NT2/D1 (cell line): ENCODE measurements at regions not wholly inside any gene's neighbourhood (a gene's known extent, or its start where the extent isn't known, plus 50 kb on each side); places are given as distances from the start of the nearest gene placed in this dataset.

Experiments used
- DNase-seq: peaks from one replicate; pipeline ENCODE4 v3.0.0-alpha.2; 2011; ENCODE audit warnings: low read depth, low spot score
- H3K27me3 ChIP-seq: 2 replicates; pipeline ENCODE4 v1.6.0; 2011; ENCODE audit warnings: mild to moderate bottlenecking; ENCODE audit not compliant: insufficient read length, insufficient read depth
- H3K36me3 ChIP-seq: 2 replicates; pipeline ENCODE4 v1.6.1; 2011; ENCODE audit warnings: mild to moderate bottlenecking, low read length, mixed read lengths; ENCODE audit not compliant: insufficient read depth, insufficient read length
- H3K4me1 ChIP-seq: 2 replicates; pipeline ENCODE4 v1.5.1; 2011; ENCODE audit not compliant: insufficient read depth, insufficient read length
- H3K4me3 ChIP-seq: 2 replicates; pipeline ENCODE4 v1.5.1; 2011; ENCODE audit warnings: low read depth; ENCODE audit not compliant: insufficient read length
- H3K9ac ChIP-seq: 2 replicates; pipeline ENCODE4 v1.6.0; 2011; ENCODE audit warnings: low read depth; ENCODE audit not compliant: insufficient read length
- H3K9me3 ChIP-seq: 2 replicates; pipeline ENCODE4 v1.5.1; 2011; ENCODE audit warnings: mild to moderate bottlenecking, low read length; ENCODE audit not compliant: insufficient read depth
- SUZ12 ChIP-seq: IDR thresholded peaks from 2 replicates; pipeline ENCODE4 v1.6.1; 2011; ENCODE audit not compliant: insufficient read length, insufficient read depth; ENCODE audit errors: extremely low read depth
- YY1 ChIP-seq: IDR thresholded peaks from 2 replicates; pipeline ENCODE4 v1.6.1; 2011; ENCODE audit not compliant: insufficient read length, insufficient read depth
- ZNF274 ChIP-seq: IDR thresholded peaks from 2 replicates; pipeline ENCODE4 v1.6.1; 2011; ENCODE audit warnings: mild to moderate bottlenecking, low read depth, low read length

DNA sequence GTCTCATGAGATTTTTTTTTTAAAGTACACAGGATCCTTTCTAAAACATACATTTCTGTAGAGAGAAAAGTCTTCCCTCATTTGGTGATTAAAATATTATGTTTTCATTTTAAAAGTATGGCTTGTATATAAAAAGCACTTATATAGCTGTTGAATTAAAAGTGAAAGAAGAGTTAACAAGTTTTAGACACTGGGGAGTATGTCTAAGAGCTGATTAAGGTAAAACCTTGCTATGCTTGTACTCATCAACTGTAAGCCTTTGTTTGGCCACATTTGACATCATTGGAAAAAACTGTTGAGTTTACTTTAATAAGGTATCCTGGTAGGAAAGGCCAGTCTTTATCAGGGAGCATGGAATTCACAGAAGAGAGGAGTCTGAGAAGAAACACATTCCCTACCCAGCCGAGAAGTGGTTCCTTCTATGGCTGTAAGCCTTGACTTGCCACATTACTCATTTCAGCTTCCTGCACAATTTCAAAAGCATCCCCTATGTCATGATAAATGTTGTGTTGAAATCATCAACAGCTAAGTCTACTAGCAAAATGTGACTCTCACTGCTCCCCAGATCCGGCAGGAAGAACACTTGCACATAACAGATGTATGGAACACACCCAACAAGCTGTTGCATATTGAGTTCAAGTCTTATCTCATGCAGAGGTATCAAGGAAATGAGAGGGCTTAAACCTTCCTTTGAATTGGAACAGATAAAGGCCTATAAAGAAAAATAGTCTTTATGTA is 171.8 kb upstream of the CDK1 start:
- Histone ChIP-seq H3K9ac (no peak overlapping the region), H3K36me3 (no peaks in the 10 kb centered on the region), H3K9me3 (no peaks in the 10 kb centered on the region), H3K4me1 (no peaks in the 10 kb centered on the region), H3K4me3 (no peak overlapping the region), H3K27me3 (no peaks in the 10 kb centered on the region)
- DNase-seq = no peak
- TF ChIP-seq SUZ12 (no peak), YY1 (no peak), ZNF274 (no peak)

DNA sequence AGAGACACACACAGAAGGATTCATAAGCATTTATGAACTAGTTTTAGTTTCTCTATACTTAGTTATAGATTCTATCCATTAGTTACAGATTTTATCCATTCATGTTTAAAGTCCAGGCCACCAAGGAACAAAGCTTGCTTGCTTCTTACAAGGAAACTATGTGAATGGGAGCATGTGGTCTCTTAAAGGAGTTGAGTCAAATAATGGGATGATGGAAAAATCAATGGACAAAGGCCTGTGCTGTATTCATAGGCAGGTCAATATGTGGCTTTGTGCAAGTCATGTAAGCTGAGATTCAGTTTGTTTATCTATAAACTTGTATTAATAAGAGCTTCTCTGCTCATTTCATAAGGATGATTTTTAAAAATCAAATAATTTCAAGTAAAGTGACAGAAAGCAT is 172.8 kb upstream of the CDK1 start:
- Histone ChIP-seq H3K36me3 (no peaks in the 10 kb centered on the region), H3K27me3 (no peaks in the 10 kb centered on the region), H3K4me1 (no peaks in the 10 kb centered on the region), H3K4me3 (no peak overlapping the region), H3K9me3 (no peaks in the 10 kb centered on the region), H3K9ac (no peak overlapping the region)
- TF ChIP-seq SUZ12 (no peak), YY1 (no peak), ZNF274 (no peak)
- no peak for DNase-seq

DNA sequence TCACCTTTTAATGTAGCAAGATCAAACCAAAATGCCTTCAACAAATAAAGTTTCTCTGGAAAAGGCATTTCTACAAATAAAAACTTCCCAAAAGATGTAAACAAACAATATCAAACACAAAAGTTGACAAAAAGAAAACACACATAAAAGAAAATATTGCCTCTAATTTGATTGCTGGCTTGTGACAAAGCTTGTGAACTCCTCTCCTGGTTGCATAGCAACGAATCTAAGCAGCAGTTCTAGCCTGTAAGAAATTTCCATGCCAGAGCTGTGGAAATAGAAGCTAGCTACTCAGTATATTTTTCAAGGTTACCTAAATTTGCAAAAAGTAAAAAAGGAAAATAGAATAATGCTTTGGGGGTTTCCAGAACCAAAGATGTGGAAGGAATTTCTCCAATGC is 173.9 kb upstream of the CDK1 start:
- Histone ChIP-seq H3K9ac (no peak overlapping the region), H3K36me3 (no peaks in the 10 kb centered on the region), H3K4me3 (no peak overlapping the region), H3K4me1 (no peaks in the 10 kb centered on the region), H3K27me3 (no peaks in the 10 kb centered on the region), H3K9me3 (no peaks in the 10 kb centered on the region)
- no peak for TF ChIP-seq SUZ12
- TF ChIP-seq ZNF274 = no peak
- no peak for TF ChIP-seq YY1
- no peak for DNase-seq

DNA sequence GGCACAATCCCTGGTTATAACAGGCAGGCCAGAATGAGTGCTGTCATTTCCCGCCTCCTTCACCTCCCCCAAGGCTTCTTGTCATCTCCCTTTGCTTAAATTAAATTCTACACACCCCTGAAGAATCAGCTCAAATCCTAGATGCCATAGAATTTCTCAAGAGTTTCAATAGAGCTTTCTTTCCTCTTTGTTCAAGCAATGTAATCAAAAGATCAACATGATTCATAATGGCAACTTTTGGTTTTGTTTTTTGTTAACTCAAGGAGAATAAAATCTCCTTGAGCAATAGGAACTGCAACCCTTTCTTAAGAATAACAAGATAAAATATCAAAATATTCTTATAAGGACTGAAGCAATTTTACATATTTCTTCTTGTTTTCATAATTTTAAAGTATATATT is 180.8 kb upstream of the CDK1 start:
- Histone ChIP-seq H3K27me3 (no peaks in the 10 kb centered on the region), H3K36me3 (no peaks in the 10 kb centered on the region), H3K4me3 (no peak overlapping the region), H3K9ac (no peak overlapping the region), H3K9me3 (no peaks in the 10 kb centered on the region), H3K4me1 (no peaks in the 10 kb centered on the region)
- no peak for DNase-seq
- no peak for TF ChIP-seq SUZ12
- no peak for TF ChIP-seq ZNF274
- no peak for TF ChIP-seq YY1

DNA sequence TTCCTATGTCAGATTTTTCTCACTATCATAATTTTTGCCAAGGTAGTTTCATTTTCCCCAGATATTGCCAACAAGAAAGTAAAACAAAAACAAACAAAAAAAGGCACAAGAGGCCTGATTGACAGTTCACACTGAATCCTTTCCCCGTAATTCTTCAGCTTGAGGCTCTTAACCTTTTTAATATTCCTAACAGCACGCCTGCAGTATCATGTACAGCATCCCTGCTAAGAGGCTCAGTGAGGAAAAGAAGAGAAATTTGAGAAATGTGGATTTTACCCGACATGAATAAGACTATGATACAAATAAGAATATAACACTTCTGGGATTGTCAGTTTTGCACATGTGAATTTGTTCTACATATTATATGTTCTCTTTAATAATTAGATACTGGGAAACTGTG is 182.4 kb upstream of the CDK1 start:
- Histone ChIP-seq H3K4me1 (no peaks in the 10 kb centered on the region), H3K9me3 (no peaks in the 10 kb centered on the region), H3K27me3 (no peaks in the 10 kb centered on the region), H3K9ac (no peak overlapping the region), H3K36me3 (no peaks in the 10 kb centered on the region), H3K4me3 (no peak overlapping the region)
- DNase-seq = no peak
- no peak for TF ChIP-seq ZNF274
- TF ChIP-seq SUZ12 = no peak
- TF ChIP-seq YY1 = no peak

GRCh38 chr10:60594476-60595051 is 183.7 kb upstream of the CDK1 start:
- Histone ChIP-seq H3K27me3 (no peaks in the 10 kb centered on the region), H3K9me3 (no peaks in the 10 kb centered on the region), H3K4me3 (no peak overlapping the region), H3K36me3 (no peaks in the 10 kb centered on the region), H3K4me1 (no peaks in the 10 kb centered on the region), H3K9ac (no peak overlapping the region)
- TF ChIP-seq YY1 (no peak), SUZ12 (no peak), ZNF274 (no peak)
- DNase-seq = no peak

GRCh38 chr10:60591119-60591518 is 187.2 kb upstream of the CDK1 start:
- no peak for DNase-seq

More at GRCh38 chr10:60591119-60591518, 187.2 kb upstream of the CDK1 start:
- Histone ChIP-seq H3K9me3 (no peaks in the 10 kb centered on the region), H3K4me1 (no peaks in the 10 kb centered on the region), H3K36me3 (no peaks in the 10 kb centered on the region), H3K9ac (no peak overlapping the region), H3K4me3 (no peak overlapping the region), H3K27me3 (no peaks in the 10 kb centered on the region)
- no peak for TF ChIP-seq YY1
- TF ChIP-seq SUZ12 = no peak
- TF ChIP-seq ZNF274 = no peak
